Mucosa of descending colon (tissue), 3 donors: ENCODE measurements at regions not wholly inside any gene's neighbourhood (a gene's known extent, or its start where the extent isn't known, plus 50 kb on each side); places are given as distances from the start of the nearest gene placed in this dataset.

ENCODE experiments used
- ATAC-seq: fragments of 200-7000 bp; cut with Tn5 transposase; one replicate; pipeline ENCODE4 v1.9.1; 2020; ENCODE audit warnings: mild to moderate bottlenecking, moderate library complexity
- DNase-seq, 3 donors: peaks; one replicate each; pipeline ENCODE4 v3.0.0-alpha.2; 2020
- H3K36me3 ChIP-seq: fragments of 200-600 bp; one replicate; pipeline ENCODE4 v1.8.0; 2021; ENCODE audit warnings: low read depth, mild to moderate bottlenecking
- H3K4me1 ChIP-seq: fragments of 200-600 bp; one replicate; pipeline ENCODE4 v1.8.0; 2021; ENCODE audit warnings: low read depth, mild to moderate bottlenecking
- H3K4me3 ChIP-seq: fragments of 200-600 bp; one replicate; pipeline ENCODE4 v1.8.0; 2021; ENCODE audit warnings: mild to moderate bottlenecking
- H3K9me3 ChIP-seq: fragments of 200-600 bp; one replicate; pipeline ENCODE4 v1.8.0; 2021; ENCODE audit warnings: mild to moderate bottlenecking
- intact Hi-C, 2 donors: fragments of 100-400 bp; cut with DNase I in 1 of 2; cut with micrococcal nuclease in 1 of 2; formaldehyde crosslinking; loops; one replicate each; pipeline versions ENCODE4 v1.11.0 to v1.11.1; 2022; cut with DNase I, micrococcal nuclease
- TF ChIP-seq, protein P1 (sequence below): fragments of 200-600 bp; IDR thresholded peaks from one replicate; pipeline ENCODE4 v1.8.0; 2022; ENCODE audit warnings: antibody characterized with exemption, mild to moderate bottlenecking
- donor health status: DM: no; HTN: no; CAD: no; lungs with moderate emphysema.
- donor health status: DM: no; HTN: no; CAD: no.
- donor health status: DM: no; HTN: yes; CAD: no.

DNA sequence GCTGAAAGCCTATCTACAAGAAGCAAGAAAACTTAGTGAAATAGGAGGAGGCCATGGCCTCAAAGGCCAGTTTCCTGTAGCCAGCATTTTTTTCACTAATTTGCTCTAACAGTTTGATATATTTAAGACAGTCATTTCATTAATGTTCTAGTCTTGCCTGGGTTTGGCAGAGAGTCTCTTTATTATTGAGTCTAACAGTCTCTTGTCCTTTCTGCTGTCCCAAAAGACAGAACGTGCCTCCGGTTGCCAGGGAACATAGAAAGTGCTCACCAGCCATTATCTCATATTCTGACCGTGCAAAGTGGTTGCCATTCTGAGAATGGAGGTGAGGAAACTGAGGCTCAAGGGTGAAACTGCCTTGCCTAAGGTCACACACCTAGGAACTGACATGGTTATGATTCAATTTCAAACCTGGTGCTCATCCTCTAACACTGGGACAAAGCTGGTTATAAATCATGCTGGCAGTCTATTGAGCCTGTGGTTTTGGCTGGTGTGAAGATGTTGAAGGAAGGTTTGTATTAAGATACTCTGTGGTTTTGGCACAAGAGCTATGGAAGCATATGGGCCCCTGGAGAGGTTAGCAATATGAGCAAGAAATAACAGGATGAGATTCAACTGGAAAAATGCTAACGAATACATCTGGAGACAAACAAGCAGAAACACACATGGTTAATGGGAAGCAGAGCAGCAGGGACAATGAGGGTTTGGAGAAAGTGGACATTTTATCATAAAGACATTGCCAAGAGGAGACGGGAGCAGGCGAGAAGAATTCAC is 903.3 kb upstream of the KLHL29 start:
- H3K4me3 ChIP-seq = no peak overlapping the region
- intact Hi-C loops = no loop called here
- DNase-seq = no peak
- TF ChIP-seq, protein P1, sequence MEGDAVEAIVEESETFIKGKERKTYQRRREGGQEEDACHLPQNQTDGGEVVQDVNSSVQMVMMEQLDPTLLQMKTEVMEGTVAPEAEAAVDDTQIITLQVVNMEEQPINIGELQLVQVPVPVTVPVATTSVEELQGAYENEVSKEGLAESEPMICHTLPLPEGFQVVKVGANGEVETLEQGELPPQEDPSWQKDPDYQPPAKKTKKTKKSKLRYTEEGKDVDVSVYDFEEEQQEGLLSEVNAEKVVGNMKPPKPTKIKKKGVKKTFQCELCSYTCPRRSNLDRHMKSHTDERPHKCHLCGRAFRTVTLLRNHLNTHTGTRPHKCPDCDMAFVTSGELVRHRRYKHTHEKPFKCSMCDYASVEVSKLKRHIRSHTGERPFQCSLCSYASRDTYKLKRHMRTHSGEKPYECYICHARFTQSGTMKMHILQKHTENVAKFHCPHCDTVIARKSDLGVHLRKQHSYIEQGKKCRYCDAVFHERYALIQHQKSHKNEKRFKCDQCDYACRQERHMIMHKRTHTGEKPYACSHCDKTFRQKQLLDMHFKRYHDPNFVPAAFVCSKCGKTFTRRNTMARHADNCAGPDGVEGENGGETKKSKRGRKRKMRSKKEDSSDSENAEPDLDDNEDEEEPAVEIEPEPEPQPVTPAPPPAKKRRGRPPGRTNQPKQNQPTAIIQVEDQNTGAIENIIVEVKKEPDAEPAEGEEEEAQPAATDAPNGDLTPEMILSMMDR = no peak
- ATAC-seq = no peak
- no peaks in the 10 kb centered on the region for H3K9me3 ChIP-seq
- no peaks in the 10 kb centered on the region for H3K4me1 ChIP-seq
- H3K36me3 ChIP-seq = no peaks in the 10 kb centered on the region

DNA sequence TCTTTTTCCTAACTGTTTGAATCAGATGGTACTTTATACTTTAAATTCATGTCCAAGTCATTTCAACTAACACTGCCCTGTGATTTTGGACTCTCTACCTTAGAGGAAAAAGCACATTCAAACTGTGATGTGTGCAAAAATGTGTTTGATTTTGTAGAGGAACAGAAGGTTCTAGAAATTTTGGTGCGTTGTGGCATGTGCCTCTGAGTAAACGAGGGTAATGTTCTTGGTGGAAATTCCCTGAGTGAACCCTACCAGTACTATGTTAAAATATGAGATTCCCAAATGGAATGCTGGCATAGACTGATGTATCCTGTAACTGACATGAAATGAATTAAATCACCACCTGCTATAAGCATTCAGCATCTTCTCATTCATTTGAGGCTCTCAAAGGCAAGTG is 901.9 kb upstream of the KLHL29 start:
- no peaks in the 10 kb centered on the region for H3K4me1 ChIP-seq
- no peak for DNase-seq
- no peak overlapping the region for H3K4me3 ChIP-seq
- intact Hi-C loops = no loop called here
- no peaks in the 10 kb centered on the region for H3K36me3 ChIP-seq
- no peak for ATAC-seq
- H3K9me3 ChIP-seq = no peaks in the 10 kb centered on the region
- TF ChIP-seq, protein P1 = no peak

DNA sequence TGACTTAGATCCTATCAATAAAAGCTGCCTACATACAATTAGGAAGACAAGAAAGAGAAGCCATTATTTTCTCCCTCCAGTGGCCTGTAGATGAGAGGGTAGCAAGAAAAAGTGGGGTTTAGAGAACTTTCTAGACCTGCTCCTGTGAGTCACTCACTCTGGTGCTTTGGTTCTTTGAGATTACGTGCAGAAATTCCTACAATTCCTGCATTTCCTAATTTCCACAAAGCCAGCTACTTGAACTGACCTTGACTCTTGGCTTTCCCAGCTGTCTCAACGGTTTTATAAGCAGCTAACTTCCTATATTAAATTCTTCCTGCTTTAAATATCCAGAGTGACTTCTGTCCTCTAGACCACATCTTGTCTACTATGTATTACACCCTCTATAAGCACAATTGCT is 899.5 kb upstream of the KLHL29 start:
- TF ChIP-seq, protein P1 = no peak
- H3K9me3 ChIP-seq = no peaks in the 10 kb centered on the region
- H3K36me3 ChIP-seq = no peaks in the 10 kb centered on the region
- no peak overlapping the region for H3K4me3 ChIP-seq
- ATAC-seq = no peak
- intact Hi-C loops = no loop called here
- no peak for DNase-seq
- H3K4me1 ChIP-seq = no peaks in the 10 kb centered on the region

DNA sequence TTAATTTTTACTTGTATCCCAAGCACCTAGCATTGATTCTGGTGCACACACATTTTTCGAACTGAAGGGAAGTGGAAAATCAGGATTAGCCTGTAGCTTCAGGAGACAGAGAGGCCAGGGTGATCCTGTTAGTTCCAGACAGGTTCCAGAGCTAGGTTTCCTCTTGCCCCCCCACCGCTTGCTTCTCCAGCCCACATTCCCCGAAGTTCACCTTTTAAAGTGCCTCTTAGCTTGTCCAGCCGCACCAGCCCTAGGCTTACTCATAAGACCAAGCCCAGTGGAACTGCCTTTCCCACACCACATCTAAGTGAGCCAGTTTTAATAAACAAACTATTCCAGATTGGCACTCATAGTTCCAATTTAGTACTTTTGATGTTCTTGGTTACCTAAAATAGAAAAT is 898.6 kb upstream of the KLHL29 start:
- intact Hi-C loops = no loop called here
- Histone ChIP-seq H3K36me3 (no peaks in the 10 kb centered on the region), H3K4me3 (no peak overlapping the region), H3K9me3 (no peaks in the 10 kb centered on the region), H3K4me1 (no peaks in the 10 kb centered on the region)
- TF ChIP-seq, protein P1 = no peak
- no peak for DNase-seq
- ATAC-seq = no peak

DNA sequence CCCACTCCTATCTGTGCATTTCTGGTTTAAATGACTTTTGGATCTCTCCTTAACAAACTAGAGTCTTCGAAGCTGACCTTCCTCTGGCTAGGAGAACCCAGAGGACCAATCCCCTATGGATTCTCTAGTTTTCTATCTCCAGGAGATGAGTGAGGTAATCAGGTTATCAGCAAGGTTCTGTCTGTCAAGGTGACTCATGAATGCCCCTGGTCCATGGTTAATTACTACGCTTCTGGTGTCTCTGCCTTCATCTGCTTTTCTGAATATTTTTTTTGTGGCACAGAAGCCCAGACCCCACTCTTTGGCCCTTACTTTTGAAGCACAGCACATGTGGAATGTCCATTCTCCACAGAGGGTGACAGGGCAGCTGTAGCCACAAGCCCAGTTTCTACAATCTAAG is 897.9 kb upstream of the KLHL29 start:
- no peak for ATAC-seq
- Histone ChIP-seq H3K4me3 (no peak overlapping the region), H3K36me3 (no peaks in the 10 kb centered on the region), H3K9me3 (no peaks in the 10 kb centered on the region), H3K4me1 (no peaks in the 10 kb centered on the region)
- DNase-seq = no peak
- TF ChIP-seq, protein P1 = no peak
- intact Hi-C loops = no loop called here

DNA sequence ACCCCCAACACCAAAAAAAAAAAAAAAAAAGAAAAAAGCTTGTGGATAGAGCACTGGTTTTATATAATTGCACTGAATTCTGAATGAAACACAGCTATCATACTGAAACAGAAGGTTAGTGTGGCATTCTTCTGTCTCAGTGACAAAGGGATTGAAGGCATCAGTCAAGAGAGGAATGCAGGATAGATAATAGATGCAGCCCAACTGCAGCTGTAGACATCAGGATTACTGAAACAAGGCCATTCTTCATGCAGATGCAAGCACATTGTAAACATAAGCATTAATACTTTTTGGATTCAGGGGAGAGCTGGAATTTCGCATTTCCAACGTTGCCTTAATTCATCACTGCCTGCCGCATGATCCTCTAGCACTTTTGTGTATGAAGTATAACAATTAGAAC is 897.4 kb upstream of the KLHL29 start:
- no peak overlapping the region for H3K4me3 ChIP-seq
- H3K4me1 ChIP-seq = no peaks in the 10 kb centered on the region
- ATAC-seq (no peak), DNase-seq (no peak)
- H3K36me3 ChIP-seq = no peaks in the 10 kb centered on the region
- intact Hi-C loops = no loop called here
- no peaks in the 10 kb centered on the region for H3K9me3 ChIP-seq
- TF ChIP-seq, protein P1 = no peak
